Omental fat pad (tissue), 3 donors: ENCODE measurements at regions not wholly inside any gene's neighbourhood (a gene's known extent, or its start where the extent isn't known, plus 50 kb on each side); places are given as distances from the start of the nearest gene placed in this dataset. TPM values are rescaled to one million over a fixed set of nuclear protein-coding genes. Genes with fewer than 3 reads are reported as not detected.
"Not testable (repeated sequence)": the region's sequence is repeated elsewhere in the genome, so short reads cannot be mapped to it uniquely, and the experiment has no call there.

Source experiments
- ATAC-seq: fragments of 150-250 bp; one replicate; pipeline ENCODE4 v1.9.1; 2016; ENCODE audit warnings: mild to moderate bottlenecking, moderate library complexity; ENCODE audit not compliant: low FRiP score
- DNase-seq: peaks from one replicate; pipeline ENCODE4 v3.0.0-alpha.2; 2019; ENCODE audit warnings: low spot score
- small RNA-seq: library from RNA; depleted of rRNA; stranded (forward); fragments of <200 nt; gene quantifications from one replicate; pipeline ENCODE3, GENCODE V24; 2016
- TF ChIP-seq, protein P1 (sequence below), 3 donors: fragments of 450-650 bp; IDR thresholded peaks; one replicate each; pipeline ENCODE4 v1.5.1; 2016 to 2017; ENCODE audit warnings: antibody characterized with exemption in 3 of 3, mild to moderate bottlenecking in 3 of 3, moderate library complexity in 2 of 3

DNA sequence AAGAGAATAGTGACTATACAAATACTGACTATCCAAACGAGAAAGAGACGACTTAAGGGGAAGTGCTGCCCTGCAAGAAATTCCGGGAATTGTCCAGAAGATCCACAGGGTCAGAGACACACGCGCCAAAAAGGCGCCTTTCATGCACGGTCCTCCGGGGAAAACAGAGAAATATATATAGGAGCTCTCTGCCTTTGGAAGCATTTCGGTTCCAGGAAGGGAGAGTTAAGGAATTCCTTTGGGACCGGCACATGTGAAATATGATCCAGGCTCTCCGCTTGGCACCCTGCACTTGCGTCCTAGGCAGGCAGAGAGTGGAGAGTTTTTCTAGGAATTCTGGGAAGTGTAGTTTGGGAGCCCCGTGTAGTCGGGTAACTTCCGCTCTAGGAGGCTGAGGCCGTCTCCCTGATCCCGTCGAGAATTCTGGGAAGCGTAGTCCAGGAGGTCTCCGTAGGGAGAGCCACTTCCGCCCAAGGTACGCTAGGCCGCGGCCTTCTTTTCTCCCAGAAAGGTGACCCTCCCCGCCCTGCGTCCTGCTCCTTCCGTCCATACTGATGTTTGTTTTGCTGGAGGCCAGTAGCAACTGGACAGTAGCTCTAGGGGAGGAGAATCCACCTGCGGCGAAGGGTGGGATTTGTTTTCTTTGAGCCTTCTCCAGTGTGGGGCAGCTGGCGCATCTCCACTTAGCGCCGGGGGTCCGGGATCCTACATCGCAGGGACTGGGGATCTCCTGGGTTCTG lies 69.4 kb upstream of the GPR39 start:
- not testable (repeated sequence) for DNase-seq
- ATAC-seq, result peak; percentile 99

DNA sequence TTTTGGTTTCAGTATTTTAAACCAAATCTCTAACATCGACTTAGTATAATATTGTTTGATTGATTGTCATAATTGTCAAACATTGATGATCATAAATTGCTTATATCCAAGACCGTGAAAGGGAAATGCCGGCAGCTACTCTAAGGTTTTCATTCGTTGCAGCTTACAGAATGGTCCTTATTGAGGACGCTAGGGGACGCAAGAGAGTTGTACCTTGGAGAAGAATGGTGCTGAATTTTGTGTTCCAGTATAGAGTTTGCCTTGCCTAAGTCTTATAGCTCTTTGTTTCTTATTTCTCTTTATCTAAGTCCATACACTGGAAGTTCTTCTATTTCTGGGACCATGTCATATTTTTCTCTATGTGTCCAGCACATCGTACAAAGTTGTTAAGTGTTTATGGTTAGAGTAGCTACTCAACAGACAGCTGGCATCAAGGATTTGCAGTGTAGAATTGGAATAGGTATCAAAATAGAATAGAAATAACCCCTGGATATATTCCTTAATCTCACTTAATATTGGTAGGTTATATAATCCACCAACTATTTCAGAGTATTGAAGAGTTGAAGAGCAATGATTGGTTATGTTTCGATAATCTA lies 67.4 kb upstream of the GPR39 start:
- not testable (repeated sequence) for DNase-seq, ATAC-seq
- TF ChIP-seq, protein P1, sequence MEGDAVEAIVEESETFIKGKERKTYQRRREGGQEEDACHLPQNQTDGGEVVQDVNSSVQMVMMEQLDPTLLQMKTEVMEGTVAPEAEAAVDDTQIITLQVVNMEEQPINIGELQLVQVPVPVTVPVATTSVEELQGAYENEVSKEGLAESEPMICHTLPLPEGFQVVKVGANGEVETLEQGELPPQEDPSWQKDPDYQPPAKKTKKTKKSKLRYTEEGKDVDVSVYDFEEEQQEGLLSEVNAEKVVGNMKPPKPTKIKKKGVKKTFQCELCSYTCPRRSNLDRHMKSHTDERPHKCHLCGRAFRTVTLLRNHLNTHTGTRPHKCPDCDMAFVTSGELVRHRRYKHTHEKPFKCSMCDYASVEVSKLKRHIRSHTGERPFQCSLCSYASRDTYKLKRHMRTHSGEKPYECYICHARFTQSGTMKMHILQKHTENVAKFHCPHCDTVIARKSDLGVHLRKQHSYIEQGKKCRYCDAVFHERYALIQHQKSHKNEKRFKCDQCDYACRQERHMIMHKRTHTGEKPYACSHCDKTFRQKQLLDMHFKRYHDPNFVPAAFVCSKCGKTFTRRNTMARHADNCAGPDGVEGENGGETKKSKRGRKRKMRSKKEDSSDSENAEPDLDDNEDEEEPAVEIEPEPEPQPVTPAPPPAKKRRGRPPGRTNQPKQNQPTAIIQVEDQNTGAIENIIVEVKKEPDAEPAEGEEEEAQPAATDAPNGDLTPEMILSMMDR (IDR thresholded peaks at IDR 0.05), result peak in 1 of 3 donors; percentile 44

DNA sequence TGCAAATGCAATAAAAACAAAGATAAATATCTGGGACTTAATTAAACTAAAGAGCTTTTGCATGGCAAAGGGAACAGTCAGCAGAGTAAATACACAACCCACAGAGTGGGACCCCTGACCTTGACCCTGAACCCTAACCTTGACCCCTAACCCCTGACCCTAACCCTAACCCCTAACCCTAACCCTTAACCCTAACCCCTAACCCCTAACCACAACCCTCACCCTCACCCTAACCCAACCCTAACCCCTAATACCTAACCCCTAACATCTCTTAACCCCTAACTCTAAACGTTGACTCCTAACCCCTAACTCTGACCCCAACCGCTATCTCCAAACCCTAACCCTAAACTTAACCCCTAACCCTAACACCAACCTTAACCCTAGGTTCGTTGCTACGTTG lies 64.9 kb upstream of the GPR39 start:
- not testable (repeated sequence) for ATAC-seq, DNase-seq

DNA sequence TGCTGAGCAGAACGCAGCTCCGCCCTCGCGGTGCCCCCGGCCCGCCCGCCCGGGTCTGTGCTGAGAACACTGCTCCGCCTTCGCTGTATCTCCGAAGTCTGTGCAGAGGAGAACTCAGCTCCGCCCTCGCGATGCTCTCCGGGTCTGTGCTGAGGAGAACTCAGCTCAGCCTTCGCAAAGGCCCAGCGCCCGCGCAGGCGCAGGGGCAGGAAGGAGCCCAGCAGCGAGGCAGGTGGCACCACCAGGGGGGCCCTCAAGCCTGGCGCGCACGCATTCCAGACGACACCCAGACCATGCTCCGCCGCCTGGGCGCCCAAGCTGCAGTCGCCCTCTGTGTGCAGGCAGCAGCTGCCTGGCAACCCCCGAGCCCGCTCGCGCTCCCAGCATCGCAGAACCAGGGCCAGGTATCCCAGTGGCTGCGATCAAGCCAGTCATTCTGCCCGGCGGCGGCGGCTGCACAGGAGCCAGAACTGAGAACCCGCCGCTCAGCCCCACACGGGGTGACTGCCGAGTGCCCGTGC lies 64.1 kb upstream of the GPR39 start:
- peak; percentile 98 for ATAC-seq
- not testable (repeated sequence) for DNase-seq

DNA sequence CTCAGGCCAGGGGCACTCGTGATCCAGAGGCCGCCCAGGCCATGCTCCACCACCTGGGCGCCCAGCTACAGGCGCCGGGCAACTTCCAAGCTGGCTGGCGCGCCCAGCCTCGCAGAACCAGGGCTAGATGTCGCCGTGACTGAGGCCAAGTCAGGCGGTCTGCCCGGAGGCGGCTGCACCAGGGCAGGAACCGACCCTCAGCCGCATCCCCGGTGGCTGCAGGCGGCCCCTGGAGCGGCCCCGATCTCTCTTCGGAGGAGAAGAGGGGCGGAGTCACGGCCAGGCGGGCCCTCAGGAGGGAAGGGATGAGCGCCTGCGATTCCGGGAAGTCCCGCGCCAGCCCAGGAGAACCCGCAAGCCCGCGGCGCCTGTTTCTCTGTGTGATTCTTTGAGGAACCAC lies 63.2 kb upstream of the GPR39 start:
- not testable (repeated sequence) for ATAC-seq

DNA sequence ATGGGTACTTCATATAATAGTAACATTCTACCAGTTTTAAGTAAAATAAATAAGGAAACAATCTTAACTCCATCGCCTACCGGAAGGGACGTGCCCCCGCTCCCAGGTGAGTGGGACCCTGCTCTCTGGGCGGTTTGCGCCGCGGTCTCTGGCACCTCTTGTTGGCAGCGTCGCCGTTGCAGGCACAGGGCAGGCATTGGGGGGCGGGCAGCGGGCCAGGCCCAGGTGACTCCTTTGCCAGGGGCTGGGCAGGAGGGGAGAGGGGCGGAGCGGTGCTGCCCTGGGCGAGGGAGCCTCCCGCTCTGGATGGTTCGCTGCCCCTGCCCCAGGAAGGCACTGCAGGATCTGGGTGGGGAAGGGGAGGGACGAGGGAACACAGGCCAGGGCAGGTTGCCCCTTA lies 55.6 kb upstream of the GPR39 start:
- not testable (repeated sequence) for DNase-seq, ATAC-seq

More for the DNA sequence above, 63.2 kb upstream of the GPR39 start:
- DNase-seq, result peak; percentile 46

DNA sequence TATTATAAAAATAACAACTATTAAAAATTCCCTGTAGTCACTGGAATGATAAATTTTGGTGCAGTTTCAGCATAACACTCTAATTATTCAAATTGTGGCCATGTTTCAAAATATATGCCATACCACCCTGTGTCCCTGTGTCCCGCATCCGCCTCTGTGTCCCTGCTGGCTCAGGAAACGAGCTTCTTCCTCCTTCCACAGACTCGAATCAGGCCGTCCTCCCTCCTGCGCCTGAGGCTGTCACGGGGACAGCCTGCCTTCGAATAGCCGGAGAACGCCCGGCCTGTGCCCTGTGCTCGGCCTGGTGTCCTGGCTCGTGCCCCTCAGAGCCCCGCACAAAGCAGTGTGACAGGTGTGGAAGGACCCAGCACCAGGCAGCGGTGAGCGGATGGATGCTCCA lies 55.1 kb upstream of the GPR39 start:
- not testable (repeated sequence) for ATAC-seq, DNase-seq

DNA sequence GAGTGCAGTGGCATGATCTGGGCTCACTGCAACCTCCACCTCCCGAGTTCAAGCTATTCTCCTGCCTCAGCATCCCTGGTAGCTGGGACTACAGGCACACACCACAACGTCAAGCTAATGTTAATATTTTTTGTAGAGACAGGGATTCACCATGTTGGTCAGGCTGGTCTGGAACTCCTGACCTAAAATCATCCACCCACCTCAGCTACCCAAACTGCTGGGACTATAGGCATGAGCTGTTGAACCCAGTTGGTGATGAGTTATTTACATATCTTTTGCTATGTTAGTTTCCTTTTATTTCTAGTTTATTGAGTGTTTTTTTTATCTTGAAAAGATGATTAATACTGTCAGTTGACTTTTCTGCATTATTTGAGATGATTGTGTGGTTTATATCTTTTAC lies 53.3 kb upstream of the GPR39 start:
- not testable (repeated sequence) for DNase-seq, ATAC-seq

DNA sequence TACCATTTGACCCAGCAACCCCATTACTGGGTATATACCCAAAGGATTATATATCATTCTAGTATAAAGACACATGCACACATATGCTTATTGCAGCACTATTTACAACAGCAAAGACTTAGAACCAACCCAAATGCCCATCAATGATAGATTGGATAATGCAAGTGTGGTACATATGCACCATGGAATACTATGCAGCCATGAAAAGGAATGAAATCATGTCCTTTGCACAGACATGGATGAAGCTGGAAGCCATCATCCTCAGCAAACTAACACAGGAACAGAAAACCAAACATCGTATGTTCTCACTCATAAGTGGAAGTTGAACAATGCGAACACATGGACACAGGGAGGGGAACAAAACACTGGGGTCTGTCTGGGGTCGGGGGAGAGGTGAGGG lies 50.6 kb upstream of the GPR39 start:
- not testable (repeated sequence) for DNase-seq, ATAC-seq

DNA sequence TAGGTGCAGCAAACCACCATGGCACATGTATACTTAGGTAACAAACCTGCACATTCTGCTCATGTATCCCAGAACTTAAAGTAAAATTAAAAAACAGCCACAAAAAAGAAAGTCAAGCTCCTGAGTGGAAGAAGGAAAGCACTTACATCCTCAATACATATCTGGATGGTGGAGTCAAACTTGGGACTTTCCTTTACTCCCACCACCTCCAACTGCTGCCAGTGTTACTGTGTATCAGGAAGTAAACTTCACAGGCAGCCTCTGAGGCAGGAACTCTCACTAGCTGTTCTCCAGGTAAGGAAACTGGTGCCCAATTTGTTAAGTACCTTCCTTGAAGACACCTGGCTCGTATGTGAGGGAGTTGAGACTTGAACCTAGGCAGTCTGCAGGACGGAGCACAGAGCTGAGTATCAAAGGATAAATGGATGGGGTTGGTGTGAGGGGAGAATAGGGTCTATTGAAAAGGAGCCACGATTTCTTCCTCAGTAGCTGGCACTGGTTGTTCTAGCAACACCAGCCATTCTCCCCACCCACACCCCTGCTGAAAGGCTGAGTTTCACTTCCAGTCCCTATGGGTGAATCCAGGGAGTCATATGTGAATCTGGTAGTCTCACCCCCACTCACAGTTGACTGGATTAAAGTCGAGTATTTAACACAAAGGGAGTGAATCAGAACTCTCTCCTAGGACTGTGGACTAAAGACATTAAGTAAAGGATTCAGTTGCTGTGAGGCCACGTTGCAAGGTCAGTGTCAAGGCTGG lies 50.0 kb upstream of the GPR39 start:
- TF ChIP-seq, protein P1 (IDR thresholded peaks at IDR 0.05), result no peak
- ATAC-seq (no peak), DNase-seq (no peak)

Small RNA genes lying in the stretch of these regions (small RNA-seq; reads per million reads assigned to genes)
- gene MIR663B (not detected), gene RNA5-8SP5 (not detected)
